Suprapubic skin (tissue), 3 donors: ENCODE measurements at regions not wholly inside any gene's neighbourhood (a gene's known extent, or its start where the extent isn't known, plus 50 kb on each side); places are given as distances from the start of the nearest gene placed in this dataset.

Source experiments
- POLR2A ChIP-seq, 2 donors: fragments of 450-650 bp; IDR thresholded peaks; one replicate each; pipeline ENCODE4 v1.6.1; 2017; ENCODE audit warnings: antibody characterized with exemption in 2 of 2, mild to moderate bottlenecking in 2 of 2, moderate library complexity in 2 of 2
- TF ChIP-seq, protein P1 (sequence below), 2 donors: fragments of 200-600 bp in 1 of 2; fragments of 450-650 bp in 1 of 2; sonication (generic) in 1 of 2; IDR thresholded peaks; one replicate each; pipeline ENCODE4 v1.5.1; 2016 to 2019; ENCODE audit warnings: antibody characterized with exemption in 2 of 2, mild to moderate bottlenecking in 1 of 2, moderate library complexity in 1 of 2

DNA sequence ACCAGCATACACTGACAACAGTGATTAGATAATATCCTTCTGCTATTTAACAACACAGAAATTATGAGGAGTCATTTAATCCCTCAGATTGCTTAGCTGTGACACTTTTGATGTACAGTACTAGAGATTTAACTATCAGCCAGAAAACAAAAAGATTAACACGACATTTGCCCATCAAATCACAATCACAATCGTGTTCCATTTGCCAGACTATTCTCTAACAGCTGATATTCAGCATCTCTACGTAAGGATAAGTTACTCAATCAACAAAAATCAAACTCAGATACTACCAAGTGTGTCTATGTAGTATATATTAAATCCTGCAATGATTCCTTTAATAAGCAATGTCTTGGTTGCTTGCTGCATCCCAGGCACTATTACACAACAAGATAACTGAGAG is 558.7 kb upstream of the USP15 start:
- TF ChIP-seq, protein P1, sequence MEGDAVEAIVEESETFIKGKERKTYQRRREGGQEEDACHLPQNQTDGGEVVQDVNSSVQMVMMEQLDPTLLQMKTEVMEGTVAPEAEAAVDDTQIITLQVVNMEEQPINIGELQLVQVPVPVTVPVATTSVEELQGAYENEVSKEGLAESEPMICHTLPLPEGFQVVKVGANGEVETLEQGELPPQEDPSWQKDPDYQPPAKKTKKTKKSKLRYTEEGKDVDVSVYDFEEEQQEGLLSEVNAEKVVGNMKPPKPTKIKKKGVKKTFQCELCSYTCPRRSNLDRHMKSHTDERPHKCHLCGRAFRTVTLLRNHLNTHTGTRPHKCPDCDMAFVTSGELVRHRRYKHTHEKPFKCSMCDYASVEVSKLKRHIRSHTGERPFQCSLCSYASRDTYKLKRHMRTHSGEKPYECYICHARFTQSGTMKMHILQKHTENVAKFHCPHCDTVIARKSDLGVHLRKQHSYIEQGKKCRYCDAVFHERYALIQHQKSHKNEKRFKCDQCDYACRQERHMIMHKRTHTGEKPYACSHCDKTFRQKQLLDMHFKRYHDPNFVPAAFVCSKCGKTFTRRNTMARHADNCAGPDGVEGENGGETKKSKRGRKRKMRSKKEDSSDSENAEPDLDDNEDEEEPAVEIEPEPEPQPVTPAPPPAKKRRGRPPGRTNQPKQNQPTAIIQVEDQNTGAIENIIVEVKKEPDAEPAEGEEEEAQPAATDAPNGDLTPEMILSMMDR (IDR thresholded peaks at IDR 0.05), result no peak
- no peak for TF ChIP-seq POLR2A (IDR thresholded peaks at IDR 0.05)
